ENCODE measurements at regions not wholly inside any gene's neighbourhood (a gene's known extent, or its start where the extent isn't known, plus 50 kb on each side); places are given as distances from the start of the nearest gene placed in this dataset.

GRCh38 chr18:55880617-55881016 lies 292.6 kb upstream of the TCF4 start:
- H3K4me1 ChIP-seq (ENCODE audit: insufficient read depth, low read length): peaks cover 13% of the 10 kb centered on the region
- H3K4me3 ChIP-seq (ENCODE audit: insufficient read depth, low read length): no peak overlapping the region
- no peaks in the 10 kb centered on the region for H4K20me1 ChIP-seq (ENCODE audit: insufficient read depth, low read length)
- H3K36me3 ChIP-seq (ENCODE audit: insufficient read depth, low read length): no peaks in the 10 kb centered on the region
- H3K9me3 ChIP-seq (ENCODE audit: low read depth, low read length): no peaks in the 10 kb centered on the region
- H3K79me2 ChIP-seq (ENCODE audit: insufficient read depth, low read length): no peaks in the 10 kb centered on the region
- no peak overlapping the region for H3K4me2 ChIP-seq (ENCODE audit: insufficient read depth, low read length)
- no peaks in the 10 kb centered on the region for H3K27me3 ChIP-seq (ENCODE audit: insufficient read depth, low read length)
- TF ChIP-seq, protein P1, sequence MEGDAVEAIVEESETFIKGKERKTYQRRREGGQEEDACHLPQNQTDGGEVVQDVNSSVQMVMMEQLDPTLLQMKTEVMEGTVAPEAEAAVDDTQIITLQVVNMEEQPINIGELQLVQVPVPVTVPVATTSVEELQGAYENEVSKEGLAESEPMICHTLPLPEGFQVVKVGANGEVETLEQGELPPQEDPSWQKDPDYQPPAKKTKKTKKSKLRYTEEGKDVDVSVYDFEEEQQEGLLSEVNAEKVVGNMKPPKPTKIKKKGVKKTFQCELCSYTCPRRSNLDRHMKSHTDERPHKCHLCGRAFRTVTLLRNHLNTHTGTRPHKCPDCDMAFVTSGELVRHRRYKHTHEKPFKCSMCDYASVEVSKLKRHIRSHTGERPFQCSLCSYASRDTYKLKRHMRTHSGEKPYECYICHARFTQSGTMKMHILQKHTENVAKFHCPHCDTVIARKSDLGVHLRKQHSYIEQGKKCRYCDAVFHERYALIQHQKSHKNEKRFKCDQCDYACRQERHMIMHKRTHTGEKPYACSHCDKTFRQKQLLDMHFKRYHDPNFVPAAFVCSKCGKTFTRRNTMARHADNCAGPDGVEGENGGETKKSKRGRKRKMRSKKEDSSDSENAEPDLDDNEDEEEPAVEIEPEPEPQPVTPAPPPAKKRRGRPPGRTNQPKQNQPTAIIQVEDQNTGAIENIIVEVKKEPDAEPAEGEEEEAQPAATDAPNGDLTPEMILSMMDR (IDR thresholded peaks at IDR 0.05; ENCODE audit: extremely low read depth, low read depth, low read length): no peak
- H3K27ac ChIP-seq (ENCODE audit: low read depth, low read length): no peak overlapping the region
- H2AFZ ChIP-seq (ENCODE audit: low read length): no peak overlapping the region
- DNase-seq (ENCODE audit: insufficient read length, low spot score, missing footprints): no peak

DNA sequence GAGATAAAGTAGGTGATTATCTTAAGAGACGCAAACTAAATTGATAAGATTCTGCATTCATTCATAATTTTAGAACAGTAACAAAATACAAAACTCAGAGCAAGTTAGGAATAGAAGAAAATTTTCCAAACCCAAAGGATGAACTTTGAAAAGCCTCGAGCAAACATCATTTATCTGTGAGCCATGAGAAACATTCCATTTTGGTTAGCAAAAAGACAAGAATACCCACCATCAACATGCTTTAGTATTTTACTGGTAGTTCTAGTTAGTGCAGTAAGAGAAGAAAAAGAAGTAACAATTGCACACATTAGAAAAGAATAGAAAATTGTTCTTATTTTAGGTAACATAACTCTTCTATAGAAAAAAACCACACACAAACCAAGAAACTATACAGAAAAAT lies 291.3 kb upstream of the TCF4 start:
- Histone ChIP-seq H4K20me1 (ENCODE audit: insufficient read depth, low read length) (no peaks in the 10 kb centered on the region), H3K36me3 (ENCODE audit: insufficient read depth, low read length) (no peaks in the 10 kb centered on the region), H3K4me1 (ENCODE audit: insufficient read depth, low read length) (peaks cover 13% of the 10 kb centered on the region), H3K27me3 (ENCODE audit: insufficient read depth, low read length) (no peaks in the 10 kb centered on the region), H3K9me3 (ENCODE audit: low read depth, low read length) (no peaks in the 10 kb centered on the region), H2AFZ (ENCODE audit: low read length) (no peak overlapping the region), H3K4me2 (ENCODE audit: insufficient read depth, low read length) (peak overlapping the region; percentile 21), H3K4me3 (ENCODE audit: insufficient read depth, low read length) (no peak overlapping the region), H3K27ac (ENCODE audit: low read depth, low read length) (peak overlapping the region; percentile 54), H3K79me2 (ENCODE audit: insufficient read depth, low read length) (no peaks in the 10 kb centered on the region)
- DNase-seq (ENCODE audit: insufficient read length, low spot score, missing footprints): peak; percentile 39
- TF ChIP-seq, protein P1 (IDR thresholded peaks at IDR 0.05; ENCODE audit: extremely low read depth, low read depth, low read length): no peak

- no peak overlapping the region for H3K4me2 ChIP-seq (ENCODE audit: insufficient read depth, low read length)
- H3K4me3 ChIP-seq (ENCODE audit: insufficient read depth, low read length): no peak overlapping the region
- TF ChIP-seq, protein P1 (IDR thresholded peaks at IDR 0.05; ENCODE audit: extremely low read depth, low read depth, low read length): no peak
- H4K20me1 ChIP-seq (ENCODE audit: insufficient read depth, low read length): no peaks in the 10 kb centered on the region
- H3K79me2 ChIP-seq (ENCODE audit: insufficient read depth, low read length): no peaks in the 10 kb centered on the region
- peak overlapping the region; percentile 54 for H3K27ac ChIP-seq (ENCODE audit: low read depth, low read length)
- no peaks in the 10 kb centered on the region for H3K9me3 ChIP-seq (ENCODE audit: low read depth, low read length)
- H3K4me1 ChIP-seq (ENCODE audit: insufficient read depth, low read length): peaks cover 13% of the 10 kb centered on the region
- H3K27me3 ChIP-seq (ENCODE audit: insufficient read depth, low read length): no peaks in the 10 kb centered on the region
- DNase-seq (ENCODE audit: insufficient read length, low spot score, missing footprints): no peak
- H3K36me3 ChIP-seq (ENCODE audit: insufficient read depth, low read length): no peaks in the 10 kb centered on the region
- H2AFZ ChIP-seq (ENCODE audit: low read length): peak overlapping the region; percentile 65
Measured at GRCh38 chr18:55878224-55878623, 290.2 kb upstream of the TCF4 start.

- Histone ChIP-seq H2AFZ (ENCODE audit: low read length) (no peak overlapping the region), H3K4me1 (ENCODE audit: insufficient read depth, low read length) (peaks cover 13% of the 10 kb centered on the region), H3K36me3 (ENCODE audit: insufficient read depth, low read length) (no peaks in the 10 kb centered on the region), H3K79me2 (ENCODE audit: insufficient read depth, low read length) (no peaks in the 10 kb centered on the region), H3K4me3 (ENCODE audit: insufficient read depth, low read length) (no peak overlapping the region), H3K4me2 (ENCODE audit: insufficient read depth, low read length) (no peak overlapping the region), H3K9me3 (ENCODE audit: low read depth, low read length) (no peaks in the 10 kb centered on the region), H3K27ac (ENCODE audit: low read depth, low read length) (no peak overlapping the region), H4K20me1 (ENCODE audit: insufficient read depth, low read length) (no peaks in the 10 kb centered on the region), H3K27me3 (ENCODE audit: insufficient read depth, low read length) (no peaks in the 10 kb centered on the region)
- no peak for DNase-seq (ENCODE audit: insufficient read length, low spot score, missing footprints)
- TF ChIP-seq, protein P1 (IDR thresholded peaks at IDR 0.05; ENCODE audit: extremely low read depth, low read depth, low read length): no peak
Measured at GRCh38 chr18:55877321-55877720, 289.3 kb upstream of the TCF4 start.

All from osteoblast (primary cell).